Uterus (tissue), 3 donors: ENCODE measurements at regions not wholly inside any gene's neighbourhood (a gene's known extent, or its start where the extent isn't known, plus 50 kb on each side); places are given as distances from the start of the nearest gene placed in this dataset.

Experiments used
- DNase-seq, 2 donors: peaks; one replicate each; pipeline ENCODE4 v3.0.0-alpha.2; 2019 to 2020
- H3K27ac ChIP-seq, 2 donors: fragments of 200-600 bp; sonication (generic); 1 replicate in 1 of 2; 2 replicates in 1 of 2; pipeline ENCODE4 v1.5.1; 2016 to 2018
- H3K27me3 ChIP-seq, 2 donors: fragments of 200-600 bp; sonication (generic); one replicate each; pipeline ENCODE4 v1.5.1; 2018 to 2019; ENCODE audit warnings: control low read depth in 1 of 2
- H3K36me3 ChIP-seq, 2 donors: fragments of 200-600 bp; sonication (generic); one replicate each; pipeline ENCODE4 v1.5.1; 2019; ENCODE audit warnings: control low read depth in 1 of 2
- H3K4me1 ChIP-seq, 2 donors: fragments of 200-600 bp; sonication (generic); one replicate each; pipeline ENCODE4 v1.5.1; 2018 to 2019; ENCODE audit warnings: control low read depth in 1 of 2
- H3K4me3 ChIP-seq, 2 donors: fragments of 200-600 bp; sonication (generic); 1 replicate in 1 of 2; 2 replicates in 1 of 2; pipeline ENCODE4 v1.5.1; 2018 to 2019; ENCODE audit warnings: mild to moderate bottlenecking in 1 of 2
- H3K9me3 ChIP-seq, 2 donors: fragments of 200-600 bp; sonication (generic); one replicate each; pipeline ENCODE4 v1.5.1; 2019; ENCODE audit warnings: control low read depth in 1 of 2
- POLR2A ChIP-seq, 2 donors: fragments of 450-650 bp; IDR thresholded peaks; one replicate each; pipeline ENCODE4 v1.6.1; 2016; ENCODE audit warnings: antibody characterized with exemption in 2 of 2, mild to moderate bottlenecking in 1 of 2, moderate library complexity in 1 of 2
- intact Hi-C: fragments of 100-400 bp; cut with DNase I; formaldehyde crosslinking; loops from one replicate; pipeline ENCODE4 v1.15.1; 2023; ENCODE audit warnings: low total_unique reads
- TF ChIP-seq, protein P1 (sequence below), 4 experiments: fragments of 200-600 bp in 2 of 4; fragments of 450-650 bp in 2 of 4; sonication (generic) in 2 of 4; IDR thresholded peaks; one replicate each; pipeline ENCODE4 v1.5.1; 2016 to 2019; ENCODE audit warnings: antibody characterized with exemption in 4 of 4, mild to moderate bottlenecking in 2 of 4, moderate library complexity in 1 of 4
- donor health status: DM: yes; HTN: yes; CAD: no.

DNA sequence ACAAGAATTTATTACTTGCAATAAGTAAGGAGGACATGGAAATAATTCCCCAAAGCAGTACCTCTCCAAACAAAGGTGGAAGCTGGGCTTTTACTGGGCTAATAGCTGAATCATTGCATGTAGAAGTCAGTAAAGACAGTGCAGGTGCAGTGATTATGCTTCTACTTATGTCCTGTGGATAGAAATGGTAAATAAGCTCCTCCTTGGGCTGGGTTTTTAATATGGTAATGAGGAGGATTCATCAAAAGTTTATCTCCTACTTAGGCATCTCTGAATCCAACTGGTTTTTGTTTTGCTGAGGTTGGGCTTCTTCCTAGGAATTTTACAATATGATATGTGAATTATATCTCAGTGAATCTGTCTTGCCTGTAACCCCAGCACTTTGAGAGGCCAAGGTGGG lies 297.4 kb upstream of the MC4R start:
- no peak overlapping the region for H3K4me3 ChIP-seq
- DNase-seq: no peak
- H3K27ac ChIP-seq: no peak overlapping the region
- no peaks in the 10 kb centered on the region for H3K4me1 ChIP-seq
- H3K9me3 ChIP-seq: no peaks in the 10 kb centered on the region
- no peaks in the 10 kb centered on the region for H3K27me3 ChIP-seq
- intact Hi-C loops: no loop called here
- no peaks in the 10 kb centered on the region for H3K36me3 ChIP-seq
- TF ChIP-seq, protein P1, sequence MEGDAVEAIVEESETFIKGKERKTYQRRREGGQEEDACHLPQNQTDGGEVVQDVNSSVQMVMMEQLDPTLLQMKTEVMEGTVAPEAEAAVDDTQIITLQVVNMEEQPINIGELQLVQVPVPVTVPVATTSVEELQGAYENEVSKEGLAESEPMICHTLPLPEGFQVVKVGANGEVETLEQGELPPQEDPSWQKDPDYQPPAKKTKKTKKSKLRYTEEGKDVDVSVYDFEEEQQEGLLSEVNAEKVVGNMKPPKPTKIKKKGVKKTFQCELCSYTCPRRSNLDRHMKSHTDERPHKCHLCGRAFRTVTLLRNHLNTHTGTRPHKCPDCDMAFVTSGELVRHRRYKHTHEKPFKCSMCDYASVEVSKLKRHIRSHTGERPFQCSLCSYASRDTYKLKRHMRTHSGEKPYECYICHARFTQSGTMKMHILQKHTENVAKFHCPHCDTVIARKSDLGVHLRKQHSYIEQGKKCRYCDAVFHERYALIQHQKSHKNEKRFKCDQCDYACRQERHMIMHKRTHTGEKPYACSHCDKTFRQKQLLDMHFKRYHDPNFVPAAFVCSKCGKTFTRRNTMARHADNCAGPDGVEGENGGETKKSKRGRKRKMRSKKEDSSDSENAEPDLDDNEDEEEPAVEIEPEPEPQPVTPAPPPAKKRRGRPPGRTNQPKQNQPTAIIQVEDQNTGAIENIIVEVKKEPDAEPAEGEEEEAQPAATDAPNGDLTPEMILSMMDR (IDR thresholded peaks at IDR 0.05): no peak
- TF ChIP-seq POLR2A (IDR thresholded peaks at IDR 0.05): no peak

GRCh38 chr18:60671021-60671420 lies 298.4 kb upstream of the MC4R start:
- DNase-seq: no peak
- Histone ChIP-seq H3K4me3 (no peak overlapping the region), H3K36me3 (no peaks in the 10 kb centered on the region), H3K27me3 (no peaks in the 10 kb centered on the region), H3K4me1 (no peaks in the 10 kb centered on the region), H3K9me3 (no peaks in the 10 kb centered on the region), H3K27ac (no peak overlapping the region)
- intact Hi-C loops: no loop called here
- TF ChIP-seq POLR2A (IDR thresholded peaks at IDR 0.05): no peak
- TF ChIP-seq, protein P1 (IDR thresholded peaks at IDR 0.05): no peak

- Histone ChIP-seq H3K4me3 (no peak overlapping the region), H3K36me3 (no peaks in the 10 kb centered on the region), H3K27me3 (no peaks in the 10 kb centered on the region), H3K27ac (no peak overlapping the region), H3K9me3 (no peaks in the 10 kb centered on the region), H3K4me1 (no peaks in the 10 kb centered on the region)
- TF ChIP-seq POLR2A (IDR thresholded peaks at IDR 0.05): no peak
- TF ChIP-seq, protein P1 (IDR thresholded peaks at IDR 0.05): no peak
- intact Hi-C loops: no loop called here
- DNase-seq: no peak
Observed at GRCh38 chr18:60675126-60675525, 302.6 kb upstream of the MC4R start.

DNA sequence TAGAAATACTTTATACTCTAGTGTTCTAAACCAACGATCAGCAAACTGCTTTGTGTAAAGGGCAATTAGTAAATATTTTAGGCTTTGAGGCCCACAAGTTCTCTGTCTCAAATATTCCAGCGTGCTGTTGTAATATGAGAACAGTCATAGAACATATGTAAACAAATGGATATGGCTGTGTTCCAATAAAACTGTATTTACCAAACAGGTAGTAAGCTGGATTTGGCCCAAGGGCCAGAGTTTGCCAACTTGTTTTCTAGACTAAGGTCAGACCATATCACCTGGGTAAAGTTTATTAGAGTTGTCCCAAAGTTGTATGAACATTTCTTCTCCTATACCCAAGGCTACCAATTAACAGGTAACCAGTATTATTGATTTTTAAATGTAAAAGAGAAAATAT lies 303.2 kb upstream of the MC4R start:
- H3K4me3 ChIP-seq: no peak overlapping the region
- TF ChIP-seq, protein P1 (IDR thresholded peaks at IDR 0.05): no peak
- no peak for TF ChIP-seq POLR2A (IDR thresholded peaks at IDR 0.05)
- no peaks in the 10 kb centered on the region for H3K36me3 ChIP-seq
- H3K4me1 ChIP-seq: no peaks in the 10 kb centered on the region
- intact Hi-C loops: no loop called here
- H3K27ac ChIP-seq: no peak overlapping the region
- no peaks in the 10 kb centered on the region for H3K9me3 ChIP-seq
- no peak for DNase-seq
- no peaks in the 10 kb centered on the region for H3K27me3 ChIP-seq

DNA sequence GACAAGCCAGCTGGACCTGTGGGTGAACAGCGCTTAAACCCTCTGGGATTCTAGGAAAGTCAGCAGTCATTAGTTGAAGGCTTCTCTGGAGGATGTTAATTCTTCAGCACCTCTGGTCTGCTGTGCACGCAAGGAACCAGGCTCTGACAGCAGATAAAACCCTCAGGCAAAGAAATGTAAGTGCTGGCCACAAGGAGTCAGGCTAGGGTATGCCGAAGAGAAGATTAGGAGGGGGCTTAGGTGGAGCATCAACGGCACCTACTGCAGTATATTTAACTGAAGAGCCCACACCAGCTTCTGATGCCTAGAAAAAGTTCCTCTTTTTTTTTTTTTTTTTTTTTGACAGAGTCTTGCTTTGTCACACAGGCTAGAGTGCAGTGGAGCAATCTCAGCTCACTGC lies 304.2 kb upstream of the MC4R start:
- intact Hi-C loops: no loop called here
- no peaks in the 10 kb centered on the region for H3K27me3 ChIP-seq
- H3K27ac ChIP-seq: no peak overlapping the region
- H3K9me3 ChIP-seq: no peaks in the 10 kb centered on the region
- DNase-seq: no peak
- no peaks in the 10 kb centered on the region for H3K36me3 ChIP-seq
- no peaks in the 10 kb centered on the region for H3K4me1 ChIP-seq
- no peak overlapping the region for H3K4me3 ChIP-seq
- TF ChIP-seq, protein P1 (IDR thresholded peaks at IDR 0.05): no peak
- no peak for TF ChIP-seq POLR2A (IDR thresholded peaks at IDR 0.05)
